ENCODE measurements at regions not wholly inside any gene's neighbourhood (a gene's known extent, or its start where the extent isn't known, plus 50 kb on each side); places are given as distances from the start of the nearest gene placed in this dataset.

DNA sequence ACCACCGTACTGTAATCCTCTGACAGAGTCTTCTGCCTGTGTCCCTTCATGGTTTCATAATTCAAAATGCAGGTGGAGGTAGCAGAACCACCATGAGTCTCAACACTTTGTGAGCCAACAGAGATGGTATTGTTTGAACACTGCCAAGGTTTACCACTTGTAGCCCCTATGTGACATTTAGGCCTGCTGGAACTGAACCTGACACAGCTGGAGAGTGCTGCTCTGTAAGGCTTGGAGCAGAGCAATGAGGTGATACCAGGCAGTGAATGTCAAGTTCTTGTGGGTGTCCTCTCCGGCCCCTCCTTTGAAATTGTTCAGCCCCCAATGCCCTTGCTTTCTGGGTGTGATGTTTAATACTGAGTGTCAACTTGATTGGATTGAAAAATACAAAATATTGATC lies 1042.9 kb downstream of the ARAP2 start:
- TF ChIP-seq, protein P1, sequence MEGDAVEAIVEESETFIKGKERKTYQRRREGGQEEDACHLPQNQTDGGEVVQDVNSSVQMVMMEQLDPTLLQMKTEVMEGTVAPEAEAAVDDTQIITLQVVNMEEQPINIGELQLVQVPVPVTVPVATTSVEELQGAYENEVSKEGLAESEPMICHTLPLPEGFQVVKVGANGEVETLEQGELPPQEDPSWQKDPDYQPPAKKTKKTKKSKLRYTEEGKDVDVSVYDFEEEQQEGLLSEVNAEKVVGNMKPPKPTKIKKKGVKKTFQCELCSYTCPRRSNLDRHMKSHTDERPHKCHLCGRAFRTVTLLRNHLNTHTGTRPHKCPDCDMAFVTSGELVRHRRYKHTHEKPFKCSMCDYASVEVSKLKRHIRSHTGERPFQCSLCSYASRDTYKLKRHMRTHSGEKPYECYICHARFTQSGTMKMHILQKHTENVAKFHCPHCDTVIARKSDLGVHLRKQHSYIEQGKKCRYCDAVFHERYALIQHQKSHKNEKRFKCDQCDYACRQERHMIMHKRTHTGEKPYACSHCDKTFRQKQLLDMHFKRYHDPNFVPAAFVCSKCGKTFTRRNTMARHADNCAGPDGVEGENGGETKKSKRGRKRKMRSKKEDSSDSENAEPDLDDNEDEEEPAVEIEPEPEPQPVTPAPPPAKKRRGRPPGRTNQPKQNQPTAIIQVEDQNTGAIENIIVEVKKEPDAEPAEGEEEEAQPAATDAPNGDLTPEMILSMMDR (IDR thresholded peaks at IDR 0.05; ENCODE audit: low read length), result no peak
- no peak for TF ChIP-seq EZH2 (IDR thresholded peaks at IDR 0.05; ENCODE audit: borderline replicate concordance, low read length)

Measured in OCI-LY1 (cell line).